Immature natural killer cell (primary cell): ENCODE measurements at regions not wholly inside any gene's neighbourhood (a gene's known extent, or its start where the extent isn't known, plus 50 kb on each side); places are given as distances from the start of the nearest gene placed in this dataset.
A peak's percentile ranks its signal among the peaks of the same experiment; 100 is the strongest.

Experiments
- DNase-seq, 3 donors: peaks; one replicate each; pipeline ENCODE4 v3.0.0; 2022; ENCODE audit warnings: mixed read lengths in 1 of 3
- H3K27ac Mint-ChIP-seq, 6 donors: one replicate each; pipeline ENCODE4 v1.8.0; 2020; ENCODE audit warnings: mixed read lengths in 6 of 6, mild to moderate bottlenecking in 5 of 6, inconsistent platforms in 4 of 6, moderate library complexity in 3 of 6
- H3K27me3 Mint-ChIP-seq, 3 donors: one replicate each; pipeline ENCODE4 v1.8.0; 2020 to 2021; ENCODE audit warnings: low read depth in 3 of 3, mild to moderate bottlenecking in 3 of 3, mixed read lengths in 3 of 3, moderate library complexity in 3 of 3, inconsistent platforms in 1 of 3
- H3K36me3 Mint-ChIP-seq, 3 donors: one replicate each; pipeline ENCODE4 v1.8.0; 2020; ENCODE audit warnings: mixed read lengths in 3 of 3, inconsistent platforms in 2 of 3, mild to moderate bottlenecking in 2 of 3
- H3K4me1 Mint-ChIP-seq, 2 donors: one replicate each; pipeline ENCODE4 v1.8.0; 2020; ENCODE audit warnings: inconsistent platforms in 2 of 2, mild to moderate bottlenecking in 2 of 2, mixed read lengths in 2 of 2, moderate library complexity in 1 of 2
- H3K4me3 Mint-ChIP-seq, 5 donors: one replicate each; pipeline ENCODE4 v1.8.0; 2020; ENCODE audit warnings: mild to moderate bottlenecking in 5 of 5, mixed read lengths in 5 of 5, inconsistent platforms in 3 of 5, moderate library complexity in 3 of 5
- H3K9me3 Mint-ChIP-seq, 6 donors: one replicate each; pipeline ENCODE4 v1.8.0; 2020; ENCODE audit warnings: mild to moderate bottlenecking in 6 of 6, mixed read lengths in 6 of 6, inconsistent platforms in 4 of 6, moderate library complexity in 3 of 6

DNA sequence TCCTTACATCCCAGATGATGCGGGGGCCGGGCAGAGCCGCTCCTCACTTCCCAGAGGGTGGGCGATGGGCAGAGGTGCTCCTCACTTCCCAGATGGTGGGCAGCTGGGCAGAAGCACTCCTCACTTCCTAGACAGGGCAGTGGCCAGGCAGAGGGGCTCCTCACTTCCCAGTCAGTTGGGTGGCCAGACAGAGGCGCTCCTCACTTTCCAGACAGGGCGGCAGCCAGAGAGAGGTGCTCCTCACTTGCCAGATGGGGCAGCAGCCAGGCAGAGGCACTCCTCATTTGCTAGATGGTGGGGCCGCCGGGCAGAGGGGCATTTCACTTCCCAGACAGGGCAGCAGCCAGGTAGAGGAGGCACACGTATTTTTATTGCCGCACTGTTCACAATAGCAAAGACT, 622.0 kb upstream of the KCNMB2 start:
- H3K27ac Mint-ChIP-seq = no peak overlapping the region
- no peaks in the 10 kb centered on the region for H3K4me1 Mint-ChIP-seq
- no peak overlapping the region for H3K4me3 Mint-ChIP-seq
- DNase-seq = no peak
- no peaks in the 10 kb centered on the region for H3K36me3 Mint-ChIP-seq
- H3K27me3 Mint-ChIP-seq = peaks cover 0 to 3% (median 2%) of the 10 kb centered on the region in 3 donors
- H3K9me3 Mint-ChIP-seq = peaks cover 0 to 5% (median 0%) of the 10 kb centered on the region in 6 donors

DNA sequence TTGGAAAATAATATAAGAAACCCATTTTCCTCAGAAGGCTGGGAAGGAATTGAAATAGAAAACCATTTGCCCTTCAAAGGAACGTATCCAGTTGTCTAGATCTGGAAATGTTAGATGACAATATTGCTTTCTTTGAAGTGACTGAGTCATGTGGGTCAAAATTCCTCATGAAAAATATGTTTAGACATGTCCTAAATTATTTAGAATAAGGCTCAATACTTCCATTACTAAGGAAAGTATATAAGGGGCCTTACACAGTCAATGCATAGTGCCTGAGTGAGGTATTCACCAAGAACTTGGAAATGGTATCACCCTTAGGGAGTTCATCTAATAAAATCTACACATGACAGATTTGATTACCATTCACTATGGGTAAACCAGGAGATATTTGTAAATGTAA, 619.8 kb upstream of the KCNMB2 start:
- Mint-ChIP-seq H3K36me3 (no peaks in the 10 kb centered on the region), H3K27me3 (peaks cover 0 to 2% (median 1%) of the 10 kb centered on the region in 3 donors), H3K9me3 (peaks cover 0 to 2% (median 0%) of the 10 kb centered on the region in 6 donors), H3K4me1 (no peaks in the 10 kb centered on the region), H3K27ac (peak overlapping the region in 1 of 6 donors; percentile 47), H3K4me3 (no peak overlapping the region)
- DNase-seq = no peak

DNA sequence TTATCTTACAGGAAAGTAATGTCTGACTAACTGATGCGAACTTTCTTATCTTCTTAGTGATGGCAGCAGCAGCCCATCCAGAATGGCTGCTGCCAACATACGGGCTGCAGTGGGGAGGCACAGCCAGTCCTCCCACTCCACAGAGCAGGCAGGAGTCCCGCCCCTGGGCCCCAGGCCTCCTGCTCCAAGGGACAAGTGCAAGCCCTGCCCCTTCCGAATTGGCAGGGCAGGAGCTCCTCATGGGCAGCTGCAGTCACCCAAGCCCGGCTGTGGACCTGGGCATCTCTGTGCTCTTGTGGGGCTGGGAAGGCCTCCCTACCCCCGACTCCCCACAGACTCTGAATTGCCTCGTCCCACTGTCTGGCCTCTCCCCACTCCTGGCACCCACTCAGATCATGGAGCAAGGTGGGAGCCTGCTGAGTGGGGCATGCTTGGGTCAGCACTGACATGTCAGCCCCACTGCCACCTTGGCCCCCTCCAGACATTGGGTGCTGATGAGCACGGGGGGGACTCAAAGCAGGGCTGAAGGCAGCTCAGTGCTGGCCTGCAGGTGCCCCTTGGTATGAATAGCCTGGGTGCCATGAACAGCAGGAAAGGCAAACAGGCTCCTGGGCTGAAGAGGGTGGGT, 618.9 kb upstream of the KCNMB2 start:
- H3K27ac Mint-ChIP-seq = no peak overlapping the region
- no peaks in the 10 kb centered on the region for H3K4me1 Mint-ChIP-seq
- no peaks in the 10 kb centered on the region for H3K36me3 Mint-ChIP-seq
- no peak for DNase-seq
- peaks cover 0 to 2% (median 0%) of the 10 kb centered on the region in 6 donors for H3K9me3 Mint-ChIP-seq
- no peak overlapping the region for H3K4me3 Mint-ChIP-seq
- H3K27me3 Mint-ChIP-seq = peaks cover 0 to 2% (median 0%) of the 10 kb centered on the region in 3 donors

DNA sequence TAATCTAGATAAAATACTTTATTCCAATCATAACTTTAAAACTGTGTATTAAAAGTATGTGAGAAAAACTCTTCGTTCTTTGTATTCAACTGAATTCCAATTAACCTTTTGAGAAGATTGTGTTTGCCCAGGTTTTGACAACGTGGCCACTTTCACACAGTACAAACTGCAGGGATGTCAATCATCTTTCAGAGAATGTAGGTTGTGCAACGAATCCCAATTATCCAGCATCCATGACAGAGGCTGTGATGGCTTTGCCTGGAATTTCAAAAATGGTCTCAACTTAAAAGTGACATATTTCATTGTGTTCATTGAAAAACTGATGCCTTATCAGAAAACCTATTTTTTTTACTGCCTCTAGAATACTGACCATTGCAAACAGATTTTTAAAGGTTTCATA, 615.1 kb upstream of the KCNMB2 start:
- Mint-ChIP-seq H3K9me3 (peaks cover 0 to 1% (median 0%) of the 10 kb centered on the region in 6 donors), H3K4me1 (no peaks in the 10 kb centered on the region), H3K27me3 (peaks cover 0 to 5% (median 0%) of the 10 kb centered on the region in 3 donors), H3K36me3 (peaks cover 0 to 7% (median 3%) of the 10 kb centered on the region in 3 donors), H3K4me3 (no peak overlapping the region), H3K27ac (no peak overlapping the region)
- DNase-seq = no peak

DNA sequence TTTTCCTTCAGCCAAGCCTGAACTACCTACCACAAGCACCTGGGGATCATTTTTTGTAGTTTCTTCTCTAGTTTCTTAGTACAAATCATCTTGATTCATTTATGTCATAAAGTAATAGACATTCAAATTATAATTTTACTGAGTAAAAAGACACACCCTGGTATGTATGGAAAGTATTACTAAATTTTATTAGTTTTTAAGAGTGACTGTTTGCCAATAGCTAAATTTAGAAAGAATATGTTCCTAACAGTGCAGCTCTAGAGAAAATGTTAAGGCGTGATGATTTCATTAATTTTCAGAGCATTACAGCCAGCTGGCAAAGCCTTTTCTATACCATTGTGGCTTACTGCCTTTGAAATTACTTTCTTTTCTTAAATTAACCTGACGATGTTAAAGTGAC, 612.0 kb upstream of the KCNMB2 start:
- Mint-ChIP-seq H3K36me3 (peaks cover 0 to 7% (median 3%) of the 10 kb centered on the region in 3 donors), H3K9me3 (peaks cover 0 to 1% (median 0%) of the 10 kb centered on the region in 6 donors), H3K27ac (no peak overlapping the region), H3K27me3 (peaks cover 0 to 5% (median 0%) of the 10 kb centered on the region in 3 donors), H3K4me1 (no peaks in the 10 kb centered on the region), H3K4me3 (no peak overlapping the region)
- no peak for DNase-seq

DNA sequence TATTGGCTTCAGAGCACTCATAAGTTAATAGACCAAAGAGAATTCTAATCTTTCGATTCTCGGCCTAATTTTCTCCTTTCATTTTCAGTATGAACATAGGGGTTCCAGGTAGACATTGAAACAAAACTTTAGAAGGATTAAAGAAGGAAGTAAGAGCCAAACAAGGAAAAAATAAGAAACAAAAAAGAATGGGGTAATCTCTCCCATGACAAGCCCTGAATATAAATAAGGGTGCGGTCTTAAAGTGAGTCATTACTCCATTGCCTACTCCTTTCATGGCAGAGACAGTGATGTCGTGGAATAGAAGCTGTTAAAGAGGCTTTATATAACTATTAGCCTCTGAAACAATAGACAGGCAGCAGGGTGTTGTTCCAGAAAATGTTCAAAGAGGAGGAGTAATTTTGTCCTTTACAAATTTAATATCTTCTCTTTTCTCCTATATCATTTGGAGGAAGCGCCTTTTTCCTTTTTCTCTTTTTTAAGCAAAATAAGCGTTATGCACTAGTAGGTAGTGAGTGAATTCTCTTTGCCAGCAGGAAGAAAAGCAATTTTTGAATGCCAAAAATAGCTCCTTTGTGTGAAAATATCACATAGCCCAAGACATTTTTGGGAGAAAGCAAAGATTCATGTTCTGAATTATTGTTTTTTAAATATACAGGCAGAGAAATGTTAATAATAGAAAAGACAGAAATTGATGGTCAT, 607.9 kb upstream of the KCNMB2 start:
- H3K27me3 Mint-ChIP-seq = peaks cover 1 to 3% (median 2%) of the 10 kb centered on the region in 3 donors
- H3K4me3 Mint-ChIP-seq = no peak overlapping the region
- DNase-seq = no peak

DNA sequence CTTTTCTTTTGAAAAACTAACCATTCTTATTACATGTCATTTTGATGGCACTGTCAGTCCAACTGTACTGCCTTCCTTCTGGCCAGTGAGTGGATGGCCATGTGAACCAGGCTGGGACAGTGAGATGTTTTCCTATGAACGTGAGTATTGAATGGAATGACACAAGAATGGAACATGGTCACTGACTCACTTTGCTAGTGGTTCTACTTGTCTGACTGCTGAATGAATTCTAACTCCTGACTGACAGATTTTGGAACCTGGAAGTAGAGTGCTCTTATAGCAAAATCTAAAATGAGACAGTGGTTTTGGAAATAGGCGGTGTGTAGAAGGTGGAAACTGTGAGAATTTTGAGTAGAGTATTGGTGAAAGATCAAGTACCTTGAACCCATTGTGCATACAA, 606.9 kb upstream of the KCNMB2 start:
- Mint-ChIP-seq H3K9me3 (no peaks in the 10 kb centered on the region), H3K36me3 (peaks cover 0 to 3% (median 3%) of the 10 kb centered on the region in 3 donors), H3K4me3 (no peak overlapping the region), H3K4me1 (no peaks in the 10 kb centered on the region), H3K27ac (no peak overlapping the region), H3K27me3 (peaks cover 0 to 3% (median 1%) of the 10 kb centered on the region in 3 donors)
- DNase-seq = no peak

More for the DNA sequence above, 607.9 kb upstream of the KCNMB2 start:
- Mint-ChIP-seq H3K4me1 (no peaks in the 10 kb centered on the region), H3K27ac (no peak overlapping the region), H3K9me3 (peaks cover 0 to 1% (median 0%) of the 10 kb centered on the region in 6 donors), H3K36me3 (peaks cover 0 to 6% (median 3%) of the 10 kb centered on the region in 3 donors)

DNA sequence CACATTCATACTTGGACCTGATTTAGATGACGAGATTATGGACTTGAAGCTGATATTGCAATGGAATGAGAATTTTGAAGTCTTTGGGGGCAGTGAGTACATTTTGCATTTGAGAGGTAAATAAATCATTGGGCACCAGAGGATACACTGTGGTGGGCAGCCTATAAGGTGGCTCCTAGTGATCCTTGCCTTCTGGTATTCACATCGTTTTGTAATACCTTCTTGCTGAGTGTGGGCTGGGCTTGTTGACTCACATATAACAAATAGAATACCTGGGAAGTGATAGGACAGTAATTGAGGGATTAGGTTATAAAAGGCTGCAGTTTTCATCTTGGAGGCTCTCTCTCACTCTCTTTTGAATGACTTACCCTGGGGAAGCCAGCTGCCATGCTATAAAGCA, 605.5 kb upstream of the KCNMB2 start:
- H3K4me3 Mint-ChIP-seq = no peak overlapping the region
- H3K27me3 Mint-ChIP-seq = peaks cover 0 to 3% (median 1%) of the 10 kb centered on the region in 3 donors
- H3K27ac Mint-ChIP-seq = no peak overlapping the region
- H3K36me3 Mint-ChIP-seq = no peaks in the 10 kb centered on the region
- no peaks in the 10 kb centered on the region for H3K9me3 Mint-ChIP-seq
- no peak for DNase-seq
- no peaks in the 10 kb centered on the region for H3K4me1 Mint-ChIP-seq

DNA sequence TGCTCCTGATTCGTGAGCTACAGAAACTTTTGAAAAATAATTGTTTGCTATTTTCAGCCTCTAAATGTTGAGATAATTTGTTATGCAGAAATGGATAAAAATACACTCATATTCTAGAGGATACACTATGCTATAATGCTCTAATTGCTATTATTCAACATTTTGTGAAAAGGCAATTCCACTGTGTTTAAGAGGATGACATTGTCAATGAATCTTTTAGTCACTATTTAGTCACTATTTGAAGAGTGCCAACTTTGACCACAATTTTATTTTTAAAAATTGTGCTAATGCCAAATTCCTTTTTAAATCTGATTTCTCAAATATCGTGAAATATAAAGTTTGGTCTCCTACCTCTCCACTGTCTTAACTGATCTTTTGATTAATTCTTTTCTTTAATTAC, 604.9 kb upstream of the KCNMB2 start:
- peaks cover 0 to 3% (median 1%) of the 10 kb centered on the region in 3 donors for H3K27me3 Mint-ChIP-seq
- no peak overlapping the region for H3K4me3 Mint-ChIP-seq
- no peaks in the 10 kb centered on the region for H3K9me3 Mint-ChIP-seq
- no peak for DNase-seq
- H3K36me3 Mint-ChIP-seq = no peaks in the 10 kb centered on the region
- H3K27ac Mint-ChIP-seq = no peak overlapping the region
- H3K4me1 Mint-ChIP-seq = no peaks in the 10 kb centered on the region

DNA sequence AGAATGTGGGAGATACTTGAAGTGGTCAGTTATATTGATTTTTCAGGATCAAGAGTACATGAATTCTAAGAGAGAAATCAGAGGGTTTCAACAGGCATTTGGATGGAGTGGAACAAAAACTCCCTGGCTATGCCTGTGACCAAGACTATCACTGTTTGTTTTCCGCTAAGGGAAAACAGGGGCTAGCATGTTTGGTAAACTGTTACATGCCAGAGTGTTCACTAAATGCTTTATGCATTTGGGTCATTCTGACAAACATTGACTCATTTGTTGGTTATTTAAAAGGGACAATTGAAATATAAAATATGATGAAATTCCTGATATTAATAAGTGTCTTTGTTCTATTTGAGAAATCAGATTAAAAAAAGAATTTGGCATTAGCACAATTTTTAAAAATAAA, 603.9 kb upstream of the KCNMB2 start:
- Mint-ChIP-seq H3K36me3 (no peaks in the 10 kb centered on the region), H3K27ac (no peak overlapping the region), H3K9me3 (no peaks in the 10 kb centered on the region), H3K4me3 (no peak overlapping the region), H3K27me3 (peaks cover 0 to 3% (median 1%) of the 10 kb centered on the region in 3 donors), H3K4me1 (no peaks in the 10 kb centered on the region)
- no peak for DNase-seq

DNA sequence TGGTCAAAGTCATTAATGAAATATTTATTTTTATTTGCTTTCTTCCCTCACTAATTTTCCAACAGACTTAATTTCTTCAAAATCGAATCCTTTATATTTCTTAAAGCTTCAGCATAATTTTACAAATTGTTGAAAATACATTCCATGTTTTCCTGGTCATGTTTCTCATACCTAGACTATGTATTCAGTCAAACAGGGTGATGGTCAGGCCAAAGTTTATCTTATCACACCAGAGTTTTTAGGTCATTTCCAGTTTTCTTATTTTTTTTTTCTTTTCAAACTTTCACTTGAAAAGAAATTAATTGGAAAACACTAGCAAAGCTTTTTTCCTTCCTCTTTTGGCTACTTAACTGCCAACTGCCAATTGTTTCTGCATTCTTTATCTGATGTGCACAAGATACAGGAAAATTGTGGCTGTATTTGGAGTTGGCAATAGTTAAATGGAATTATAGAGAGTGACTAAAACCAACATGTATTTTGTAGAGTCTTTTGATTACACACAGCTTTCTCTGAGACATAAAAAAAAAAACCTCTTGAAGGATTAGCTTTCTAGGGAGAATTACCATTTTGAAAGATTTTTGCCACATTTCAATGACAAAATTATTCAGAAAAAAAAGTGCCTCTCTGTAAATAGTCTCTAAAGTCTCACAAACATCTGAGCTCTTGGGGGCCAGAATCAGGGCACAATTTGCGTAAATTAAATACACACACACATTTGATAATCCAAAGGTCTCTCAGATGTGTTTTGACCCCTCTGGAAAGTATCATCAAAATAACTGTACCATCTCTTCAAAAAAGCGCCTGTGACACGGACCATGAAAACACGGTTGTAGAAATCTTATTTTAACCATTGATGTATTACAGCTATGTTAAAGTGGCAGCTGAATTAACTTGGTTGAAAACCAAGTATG, 603.2 kb upstream of the KCNMB2 start:
- no peaks in the 10 kb centered on the region for H3K4me1 Mint-ChIP-seq
- H3K27ac Mint-ChIP-seq = no peak overlapping the region
- peaks cover 0 to 3% (median 1%) of the 10 kb centered on the region in 3 donors for H3K27me3 Mint-ChIP-seq
- no peaks in the 10 kb centered on the region for H3K36me3 Mint-ChIP-seq
- no peaks in the 10 kb centered on the region for H3K9me3 Mint-ChIP-seq
- no peak for DNase-seq
- no peak overlapping the region for H3K4me3 Mint-ChIP-seq

DNA sequence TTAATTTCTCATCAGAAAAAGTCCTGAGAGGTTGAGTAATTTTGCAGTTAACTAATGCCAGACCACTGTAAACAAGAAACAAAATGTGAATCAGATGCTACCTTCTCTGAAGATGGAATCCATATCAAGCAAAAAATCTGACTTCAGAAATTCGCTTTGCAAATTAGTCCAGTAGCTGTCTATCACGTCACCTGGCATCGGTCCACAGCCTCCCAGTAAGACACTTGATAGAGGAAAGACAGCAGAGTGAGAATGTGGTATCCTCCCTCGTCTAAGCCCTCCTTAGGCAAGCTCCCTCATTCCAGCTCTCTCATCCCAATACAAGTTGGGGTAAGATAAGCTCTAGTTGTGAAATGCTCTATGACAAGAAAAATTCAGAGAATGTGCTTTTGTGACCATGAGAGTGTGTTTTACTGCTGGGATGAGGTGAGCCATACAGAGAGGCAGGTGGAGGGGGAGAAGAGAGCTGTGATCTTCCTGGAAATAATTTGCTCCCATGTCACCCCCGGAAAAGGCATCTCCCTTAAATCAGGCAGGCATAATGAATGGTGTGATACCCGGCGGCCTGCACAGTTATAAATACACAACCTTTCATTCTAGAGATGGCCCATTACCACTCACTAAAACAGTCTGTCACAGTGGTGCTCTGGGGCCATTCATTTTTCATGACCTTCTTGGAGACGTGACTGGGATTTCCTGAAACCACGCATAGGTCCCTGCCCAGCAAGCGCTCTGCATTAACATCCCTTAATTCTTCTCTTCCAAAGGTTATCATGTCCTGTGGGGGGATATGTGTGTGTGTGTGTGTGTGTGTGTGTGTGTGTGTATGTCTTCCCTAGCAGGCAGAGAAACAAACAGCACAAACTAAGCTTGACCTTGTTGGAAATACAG, 602.0 kb upstream of the KCNMB2 start:
- H3K4me1 Mint-ChIP-seq = no peaks in the 10 kb centered on the region
- DNase-seq = no peak
- no peaks in the 10 kb centered on the region for H3K36me3 Mint-ChIP-seq
- no peak overlapping the region for H3K27ac Mint-ChIP-seq
- H3K4me3 Mint-ChIP-seq = no peak overlapping the region
- peaks cover 0 to 3% (median 1%) of the 10 kb centered on the region in 3 donors for H3K27me3 Mint-ChIP-seq
- no peaks in the 10 kb centered on the region for H3K9me3 Mint-ChIP-seq

DNA sequence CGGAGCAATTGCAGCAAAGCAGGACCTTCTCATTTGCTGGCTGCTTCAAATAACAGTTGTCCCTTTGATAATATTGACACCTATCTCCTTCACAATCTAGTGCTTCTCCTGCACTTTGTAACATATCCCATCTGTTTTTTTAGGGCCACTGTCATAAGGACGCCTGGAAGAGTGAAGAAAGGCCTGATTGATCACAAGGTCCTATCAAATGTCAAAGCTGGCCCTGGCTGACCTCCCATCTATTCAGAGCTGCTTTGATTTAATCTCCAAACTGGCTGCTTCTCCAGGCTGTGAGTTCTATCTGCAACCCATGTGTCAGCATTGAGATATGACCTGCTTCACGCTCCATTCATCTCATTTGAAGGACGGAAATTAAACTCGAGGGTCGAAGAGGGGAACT, 601.2 kb upstream of the KCNMB2 start:
- Mint-ChIP-seq H3K4me1 (no peaks in the 10 kb centered on the region), H3K9me3 (no peaks in the 10 kb centered on the region), H3K4me3 (no peak overlapping the region), H3K36me3 (no peaks in the 10 kb centered on the region), H3K27me3 (peaks cover 0 to 2% (median 0%) of the 10 kb centered on the region in 3 donors), H3K27ac (no peak overlapping the region)
- DNase-seq = no peak
